Panc1 (cell line): ENCODE measurements at regions not wholly inside any gene's neighbourhood (a gene's known extent, or its start where the extent isn't known, plus 50 kb on each side); places are given as distances from the start of the nearest gene placed in this dataset.

Source experiments
- CTCF ChIP-seq: fragments of 450-650 bp; IDR thresholded peaks from 2 replicates; pipeline ENCODE4 v1.5.1; 2017; ENCODE audit warnings: mild to moderate bottlenecking
- POLR2AphosphoS5 ChIP-seq: IDR thresholded peaks from 2 replicates; pipeline ENCODE4 v1.6.1; 2012; ENCODE audit warnings: mild to moderate bottlenecking, low read depth, low read length, moderate library complexity
- REST ChIP-seq, 2 experiments: IDR thresholded peaks; 2 replicates each; pipeline ENCODE4 v1.6.1; 2011 to 2012; ENCODE audit warnings: low read depth in 2 of 2, control low read depth in 1 of 2, low read length in 1 of 2, mild to moderate bottlenecking in 1 of 2, moderate library complexity in 1 of 2; ENCODE audit not compliant: insufficient read depth in 1 of 2
- SIN3A ChIP-seq: IDR thresholded peaks from 2 replicates; pipeline ENCODE4 v1.6.1; 2012; ENCODE audit warnings: low read depth, mild to moderate bottlenecking, low read length, moderate library complexity, borderline replicate concordance; ENCODE audit not compliant: insufficient read depth
- TCF7L2 ChIP-seq: IDR thresholded peaks from 2 replicates; pipeline ENCODE4 v1.6.1; 2011; ENCODE audit warnings: mild to moderate bottlenecking, low read depth, low read length, inconsistent platforms

- no peak for TF ChIP-seq CTCF
- TF ChIP-seq POLR2AphosphoS5 = no peak
- TF ChIP-seq TCF7L2 = no peak
- no peak for TF ChIP-seq SIN3A
- TF ChIP-seq REST (IDR thresholded peaks at IDR 0.05; ENCODE audit: insufficient read depth in 1 of 2, low read depth in 2 of 2, low read length in 1 of 2) = no peak
Measured at GRCh38 chr2:144310889-144311608, 208.9 kb downstream of the ZEB2 start.
